HL-60 (cell line): ENCODE measurements at regions not wholly inside any gene's neighbourhood (a gene's known extent, or its start where the extent isn't known, plus 50 kb on each side); places are given as distances from the start of the nearest gene placed in this dataset.

Experiments used
- DNase-seq, 2 experiments: peaks; one replicate each; pipeline ENCODE4 v3.0.0-alpha.2; 2010 to 2020; ENCODE audit warnings: low read depth in 1 of 2, low spot score in 1 of 2
- H3K27ac ChIP-seq: fragments of 250-450 bp; sonication (Bioruptor Pico); replicated peaks from 2 replicates; pipeline ENCODE4 v1.5.1; 2020; ENCODE audit warnings: mild to moderate bottlenecking, moderate library complexity
- H3K27me3 ChIP-seq: fragments of 250-450 bp; sonication (Bioruptor Pico); 2 replicates; pipeline ENCODE4 v1.5.1; 2021; ENCODE audit warnings: mild to moderate bottlenecking, moderate library complexity; ENCODE audit not compliant: insufficient read depth, poor library complexity, severe bottlenecking
- H3K4me3 ChIP-seq: replicated peaks from 2 replicates; pipeline ENCODE4 v1.5.1; 2011; ENCODE audit warnings: mild to moderate bottlenecking, control low read depth, low read length; ENCODE audit not compliant: insufficient read depth
- CTCF ChIP-seq: IDR thresholded peaks from one replicate; pipeline ENCODE4 v1.5.1; 2011; ENCODE audit warnings: low read length, control low read depth, inconsistent platforms; ENCODE audit not compliant: insufficient read depth
- GABPA ChIP-seq: IDR thresholded peaks from 2 replicates; pipeline ENCODE4 v1.6.1; 2012; ENCODE audit warnings: low read depth
- POLR2AphosphoS5 ChIP-seq: IDR thresholded peaks from 2 replicates; pipeline ENCODE4 v1.6.1; 2012; ENCODE audit warnings: low read depth
- SPI1 ChIP-seq: IDR thresholded peaks from 2 replicates; pipeline ENCODE4 v1.6.1; 2012; ENCODE audit warnings: low read depth, mild to moderate bottlenecking, borderline replicate concordance
- TF ChIP-seq, protein P1 (sequence below): IDR thresholded peaks from 2 replicates; pipeline ENCODE4 v1.6.1; 2012; ENCODE audit warnings: low read depth; ENCODE audit not compliant: insufficient replicate concordance

DNA sequence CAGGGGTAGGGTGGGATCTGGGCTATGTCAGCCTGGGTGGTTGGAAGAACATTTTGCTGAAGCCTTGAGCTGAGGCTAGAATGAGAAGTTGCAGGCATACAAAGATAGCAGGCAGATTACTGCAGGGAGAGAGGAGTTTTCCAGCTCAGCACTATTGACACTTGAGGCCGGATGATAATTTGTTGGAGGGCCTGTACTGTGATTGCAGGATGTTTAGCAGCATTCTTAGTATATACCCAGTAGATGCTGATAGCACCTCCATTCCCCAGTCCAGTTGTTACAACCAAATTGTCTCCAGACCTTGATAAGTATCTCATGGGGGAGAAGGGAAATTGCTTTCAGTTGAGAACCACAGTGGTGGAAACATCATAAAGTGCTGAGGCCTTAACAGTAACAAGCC is 158.6 kb upstream of the CHRM2 start:
- H3K4me3 ChIP-seq = no peak overlapping the region
- no peak overlapping the region for H3K27ac ChIP-seq
- TF ChIP-seq, protein P1, sequence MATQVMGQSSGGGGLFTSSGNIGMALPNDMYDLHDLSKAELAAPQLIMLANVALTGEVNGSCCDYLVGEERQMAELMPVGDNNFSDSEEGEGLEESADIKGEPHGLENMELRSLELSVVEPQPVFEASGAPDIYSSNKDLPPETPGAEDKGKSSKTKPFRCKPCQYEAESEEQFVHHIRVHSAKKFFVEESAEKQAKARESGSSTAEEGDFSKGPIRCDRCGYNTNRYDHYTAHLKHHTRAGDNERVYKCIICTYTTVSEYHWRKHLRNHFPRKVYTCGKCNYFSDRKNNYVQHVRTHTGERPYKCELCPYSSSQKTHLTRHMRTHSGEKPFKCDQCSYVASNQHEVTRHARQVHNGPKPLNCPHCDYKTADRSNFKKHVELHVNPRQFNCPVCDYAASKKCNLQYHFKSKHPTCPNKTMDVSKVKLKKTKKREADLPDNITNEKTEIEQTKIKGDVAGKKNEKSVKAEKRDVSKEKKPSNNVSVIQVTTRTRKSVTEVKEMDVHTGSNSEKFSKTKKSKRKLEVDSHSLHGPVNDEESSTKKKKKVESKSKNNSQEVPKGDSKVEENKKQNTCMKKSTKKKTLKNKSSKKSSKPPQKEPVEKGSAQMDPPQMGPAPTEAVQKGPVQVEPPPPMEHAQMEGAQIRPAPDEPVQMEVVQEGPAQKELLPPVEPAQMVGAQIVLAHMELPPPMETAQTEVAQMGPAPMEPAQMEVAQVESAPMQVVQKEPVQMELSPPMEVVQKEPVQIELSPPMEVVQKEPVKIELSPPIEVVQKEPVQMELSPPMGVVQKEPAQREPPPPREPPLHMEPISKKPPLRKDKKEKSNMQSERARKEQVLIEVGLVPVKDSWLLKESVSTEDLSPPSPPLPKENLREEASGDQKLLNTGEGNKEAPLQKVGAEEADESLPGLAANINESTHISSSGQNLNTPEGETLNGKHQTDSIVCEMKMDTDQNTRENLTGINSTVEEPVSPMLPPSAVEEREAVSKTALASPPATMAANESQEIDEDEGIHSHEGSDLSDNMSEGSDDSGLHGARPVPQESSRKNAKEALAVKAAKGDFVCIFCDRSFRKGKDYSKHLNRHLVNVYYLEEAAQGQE = no peak
- TF ChIP-seq POLR2AphosphoS5 (no peak), GABPA (no peak)
- no peaks in the 10 kb centered on the region for H3K27me3 ChIP-seq
- DNase-seq = no peak

GRCh38 chr7:136702913-136703312 is 165.5 kb upstream of the CHRM2 start:
- no peak for DNase-seq
- Histone ChIP-seq H3K27ac (no peak overlapping the region), H3K4me3 (no peak overlapping the region), H3K27me3 (no peaks in the 10 kb centered on the region)
- TF ChIP-seq, protein P1 = no peak
- TF ChIP-seq SPI1 = no peak

- no peak for DNase-seq
- TF ChIP-seq CTCF (no peak), POLR2AphosphoS5 (no peak), GABPA (no peak), SPI1 (no peak)
- TF ChIP-seq, protein P1 = no peak
- Histone ChIP-seq H3K27ac (no peak overlapping the region), H3K27me3 (no peaks in the 10 kb centered on the region), H3K4me3 (no peak overlapping the region)
Observed at GRCh38 chr7:136698977-136699376, 169.5 kb upstream of the CHRM2 start.

- no peaks in the 10 kb centered on the region for H3K27me3 ChIP-seq
- DNase-seq = no peak
- TF ChIP-seq, protein P1 = no peak
- TF ChIP-seq CTCF (no peak), GABPA (no peak), POLR2AphosphoS5 (no peak), SPI1 (no peak)
- H3K27ac ChIP-seq = no peak overlapping the region
- H3K4me3 ChIP-seq = no peak overlapping the region
Observed at GRCh38 chr7:136698231-136698630, 170.2 kb upstream of the CHRM2 start.
